ENCODE measurements at regions not wholly inside any gene's neighbourhood (a gene's known extent, or its start where the extent isn't known, plus 50 kb on each side); places are given as distances from the start of the nearest gene placed in this dataset.

DNA sequence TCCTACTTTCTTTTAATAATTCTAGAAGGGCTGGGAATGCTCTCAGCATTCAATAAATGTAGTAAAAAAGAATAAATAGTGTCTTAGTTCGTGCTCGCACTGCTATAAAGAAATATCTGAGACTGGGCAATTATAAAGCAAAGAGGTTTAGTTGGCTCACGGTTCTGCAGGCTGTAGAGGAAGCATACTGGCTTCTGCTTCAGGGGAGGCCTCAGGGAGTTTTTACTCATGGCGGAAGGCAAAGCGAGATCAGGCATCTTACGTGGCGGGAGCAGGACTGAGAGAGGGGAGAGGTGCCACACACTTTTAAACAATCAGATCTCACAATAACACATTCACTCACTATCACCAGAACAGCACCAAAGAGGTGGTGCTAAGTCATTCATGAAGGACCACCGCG lies 103.0 kb upstream of the UBE2E2 start:
- TF ChIP-seq, protein P1, sequence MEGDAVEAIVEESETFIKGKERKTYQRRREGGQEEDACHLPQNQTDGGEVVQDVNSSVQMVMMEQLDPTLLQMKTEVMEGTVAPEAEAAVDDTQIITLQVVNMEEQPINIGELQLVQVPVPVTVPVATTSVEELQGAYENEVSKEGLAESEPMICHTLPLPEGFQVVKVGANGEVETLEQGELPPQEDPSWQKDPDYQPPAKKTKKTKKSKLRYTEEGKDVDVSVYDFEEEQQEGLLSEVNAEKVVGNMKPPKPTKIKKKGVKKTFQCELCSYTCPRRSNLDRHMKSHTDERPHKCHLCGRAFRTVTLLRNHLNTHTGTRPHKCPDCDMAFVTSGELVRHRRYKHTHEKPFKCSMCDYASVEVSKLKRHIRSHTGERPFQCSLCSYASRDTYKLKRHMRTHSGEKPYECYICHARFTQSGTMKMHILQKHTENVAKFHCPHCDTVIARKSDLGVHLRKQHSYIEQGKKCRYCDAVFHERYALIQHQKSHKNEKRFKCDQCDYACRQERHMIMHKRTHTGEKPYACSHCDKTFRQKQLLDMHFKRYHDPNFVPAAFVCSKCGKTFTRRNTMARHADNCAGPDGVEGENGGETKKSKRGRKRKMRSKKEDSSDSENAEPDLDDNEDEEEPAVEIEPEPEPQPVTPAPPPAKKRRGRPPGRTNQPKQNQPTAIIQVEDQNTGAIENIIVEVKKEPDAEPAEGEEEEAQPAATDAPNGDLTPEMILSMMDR (IDR thresholded peaks at IDR 0.05): no peak
- no peak for TF ChIP-seq POLR2A (IDR thresholded peaks at IDR 0.05)
